Heart right ventricle (tissue), 16 donors: ENCODE measurements at regions not wholly inside any gene's neighbourhood (a gene's known extent, or its start where the extent isn't known, plus 50 kb on each side); places are given as distances from the start of the nearest gene placed in this dataset.
A peak's percentile ranks its signal among the peaks of the same experiment; 100 is the strongest.
"Not testable (repeated sequence)": the region's sequence is repeated elsewhere in the genome, so short reads cannot be mapped to it uniquely, and the experiment has no call there.

ENCODE experiments used
- ATAC-seq, 8 donors: fragments of 200-7000 bp; cut with Tn5 transposase; one replicate each; pipeline ENCODE4 v1.9.1; 2020; ENCODE audit warnings: mild to moderate bottlenecking in 8 of 8, moderate library complexity in 8 of 8, moderate number of reproducible peaks in 1 of 8
- DNase-seq, 2 donors: peaks; one replicate each; pipeline ENCODE4 v3.0.0-alpha.2; 2020
- H3K27ac ChIP-seq, 10 donors: fragments of 200-600 bp; sonication (generic) in 2 of 10; one replicate each; pipeline versions ENCODE4 v1.5.0 to v1.8.0; 2020 to 2022; ENCODE audit warnings: mild to moderate bottlenecking in 3 of 10
- H3K27me3 ChIP-seq, 7 donors: fragments of 200-600 bp; one replicate each; pipeline ENCODE4 v1.8.0; 2021 to 2022; ENCODE audit warnings: mild to moderate bottlenecking in 2 of 7
- H3K36me3 ChIP-seq, 9 donors: fragments of 200-600 bp; sonication (generic) in 1 of 9; one replicate each; pipeline versions ENCODE4 v1.5.0 to v1.8.0; 2020 to 2022; ENCODE audit warnings: mild to moderate bottlenecking in 2 of 9
- H3K4me1 ChIP-seq, 9 donors: fragments of 200-600 bp; sonication (generic) in 1 of 9; one replicate each; pipeline versions ENCODE4 v1.5.0 to v1.8.0; 2020 to 2022; ENCODE audit warnings: mild to moderate bottlenecking in 4 of 9
- H3K4me3 ChIP-seq, 10 donors: fragments of 200-600 bp; sonication (generic) in 2 of 10; one replicate each; pipeline versions ENCODE4 v1.5.0 to v1.8.0; 2020 to 2022; ENCODE audit warnings: mild to moderate bottlenecking in 7 of 10, moderate library complexity in 2 of 10
- H3K9me3 ChIP-seq, 11 donors: fragments of 200-600 bp in 10 of 11; sonication (generic) in 2 of 11; one replicate each; pipeline versions ENCODE4 v1.5.0 to v1.8.0; 2013 to 2022; ENCODE audit warnings: mild to moderate bottlenecking in 2 of 11, control low read depth in 1 of 11, moderate library complexity in 1 of 11
- WGBS, 2 donors: extraction: QIAGEN DNeasy Blood & Tissue Kit; methylation state at CpG; one replicate each; pipeline ENCODE4 v1.1.7; 2013; ENCODE audit warnings: inconsistent platforms in 1 of 2; 5-methylcytosine and 5-hydroxymethylcytosine counted together
- intact Hi-C, 10 donors: fragments of 100-400 bp; cut with DNase I; formaldehyde crosslinking; loops; one replicate each; pipeline versions ENCODE4 v1.11.1 to v1.14.2; 2022
- TF ChIP-seq, protein P1 (sequence below), 9 donors: fragments of 200-600 bp; sonication (generic) in 2 of 9; IDR thresholded peaks; one replicate each; pipeline versions ENCODE4 v1.5.0 to v1.8.0; 2021 to 2022; ENCODE audit warnings: antibody characterized with exemption in 9 of 9, mild to moderate bottlenecking in 5 of 9, moderate library complexity in 1 of 9
- donor health status: Arrhythmogenic right ventricular cardiomyopathy.
- donor health status: ischemic (EF 13 %, LVEDD 7.1; RV severe dilation, severe dysfunction).
- donor health status: healthy with polysubstance abuse.
- donor health status: DM: no; HTN: yes; CAD: no.
- donor health status: DM: no; HTN: no; CAD: no.
- donor health status: ischemic (EF 25% LVEDD 6.9; RV normal size, moderate dysfunction).
- donor health status: ischemic (EF 25% LVEDD 5.7; RV mildly dilated, moderate dysfunction).
- donor health status: healthy.
- donor health status: DM: yes; HTN: yes; CAD: no.
- donor health status: Ischemic cardiomyopathy.
- donor health status: ischemic (EF 35%, LVEDD 5.7; RV mildly dilated, moderate dysfunction).
- donor health status: nonischemic (EF 11% LVEDD 7.7; RV severe dilation, severe dysfunction).
- donor health status: DM: yes; HTN: yes; CAD: no.
- donor health status: PGD.
- donor health status: ischemic (EF 29% LVEDD 5.4; RV normal size, mild dysfunction).
- donor health status: nonischemic (EF 23%, LVEDD 6.1; RV moderate dilation, normal function).

DNA sequence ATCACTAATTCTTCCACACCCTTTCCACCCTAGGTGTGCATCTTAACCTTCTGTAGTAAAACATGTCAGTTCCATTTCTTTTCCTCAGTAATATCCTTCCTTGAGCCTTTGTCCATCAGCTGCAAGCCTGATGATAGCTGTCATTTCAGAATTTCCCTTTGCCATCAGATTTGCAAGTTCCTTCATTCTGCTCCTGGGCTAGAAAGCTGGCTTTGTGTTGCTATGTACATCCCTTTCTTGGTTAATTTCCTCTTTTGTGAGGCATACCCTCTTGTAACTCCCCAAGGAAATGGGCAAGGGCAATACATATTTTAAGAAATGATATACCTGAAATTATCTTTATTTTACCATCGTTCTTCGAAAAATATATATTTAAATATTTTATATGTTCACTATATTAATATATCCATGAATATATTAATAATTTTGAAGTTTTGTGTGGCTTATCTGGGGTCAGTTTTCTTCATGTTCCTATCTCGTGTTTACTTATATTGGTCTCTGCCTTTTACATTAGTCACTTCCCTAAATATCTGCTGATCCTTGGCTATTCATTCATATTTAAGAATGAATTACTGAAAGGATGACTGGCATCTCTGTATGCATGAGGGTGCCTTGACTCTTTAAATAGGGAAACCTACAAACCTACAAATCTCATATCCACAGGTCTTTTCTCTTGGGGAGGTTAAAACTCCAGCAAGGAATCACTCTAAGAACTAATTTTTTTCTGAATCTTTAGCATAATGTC, 143.8 kb downstream of the ZNF22 start:
- Histone ChIP-seq H3K27me3 (no peaks in the 10 kb centered on the region), H3K9me3 (no peaks in the 10 kb centered on the region), H3K4me1 (no peaks in the 10 kb centered on the region), H3K4me3 (no peak overlapping the region), H3K36me3 (no peaks in the 10 kb centered on the region), H3K27ac (no peak overlapping the region)
- 81 to 85% methylated on average over 3 of the region's 3 CpGs for WGBS, 2 donors
- TF ChIP-seq, protein P1, sequence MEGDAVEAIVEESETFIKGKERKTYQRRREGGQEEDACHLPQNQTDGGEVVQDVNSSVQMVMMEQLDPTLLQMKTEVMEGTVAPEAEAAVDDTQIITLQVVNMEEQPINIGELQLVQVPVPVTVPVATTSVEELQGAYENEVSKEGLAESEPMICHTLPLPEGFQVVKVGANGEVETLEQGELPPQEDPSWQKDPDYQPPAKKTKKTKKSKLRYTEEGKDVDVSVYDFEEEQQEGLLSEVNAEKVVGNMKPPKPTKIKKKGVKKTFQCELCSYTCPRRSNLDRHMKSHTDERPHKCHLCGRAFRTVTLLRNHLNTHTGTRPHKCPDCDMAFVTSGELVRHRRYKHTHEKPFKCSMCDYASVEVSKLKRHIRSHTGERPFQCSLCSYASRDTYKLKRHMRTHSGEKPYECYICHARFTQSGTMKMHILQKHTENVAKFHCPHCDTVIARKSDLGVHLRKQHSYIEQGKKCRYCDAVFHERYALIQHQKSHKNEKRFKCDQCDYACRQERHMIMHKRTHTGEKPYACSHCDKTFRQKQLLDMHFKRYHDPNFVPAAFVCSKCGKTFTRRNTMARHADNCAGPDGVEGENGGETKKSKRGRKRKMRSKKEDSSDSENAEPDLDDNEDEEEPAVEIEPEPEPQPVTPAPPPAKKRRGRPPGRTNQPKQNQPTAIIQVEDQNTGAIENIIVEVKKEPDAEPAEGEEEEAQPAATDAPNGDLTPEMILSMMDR (IDR thresholded peaks at IDR 0.05): no peak
- intact Hi-C loops: no loop called here
- ATAC-seq (no peak), DNase-seq (no peak)

DNA sequence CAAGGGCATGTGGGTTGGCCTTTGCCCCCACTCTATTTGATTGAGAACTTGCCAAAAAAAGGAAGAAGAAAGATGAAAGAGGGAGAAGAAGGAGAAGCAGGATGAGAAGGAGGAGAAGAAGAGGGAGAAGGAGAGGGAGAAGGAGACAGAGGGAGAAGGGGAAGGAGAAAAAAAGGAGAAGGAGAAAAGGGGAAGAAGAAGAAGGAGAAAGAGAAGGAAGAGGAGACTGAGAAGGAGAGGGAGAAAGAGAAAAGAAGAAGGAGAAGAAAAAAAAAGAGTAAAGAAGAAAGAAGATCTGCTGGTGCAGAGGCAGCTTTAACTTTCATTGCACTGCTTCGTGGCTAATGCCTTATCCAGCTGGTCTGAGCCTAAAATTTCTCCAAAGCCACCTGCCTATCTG, 144.4 kb downstream of the ZNF22 start:
- H3K9me3 ChIP-seq, ATAC-seq, H3K4me3 ChIP-seq, H3K36me3 ChIP-seq, DNase-seq, intact Hi-C loops, H3K4me1 ChIP-seq, H3K27me3 ChIP-seq, H3K27ac ChIP-seq: not testable (repeated sequence)
- WGBS, 2 donors: 67 to 69% methylated on average over 1 of the region's 1 CpG

DNA sequence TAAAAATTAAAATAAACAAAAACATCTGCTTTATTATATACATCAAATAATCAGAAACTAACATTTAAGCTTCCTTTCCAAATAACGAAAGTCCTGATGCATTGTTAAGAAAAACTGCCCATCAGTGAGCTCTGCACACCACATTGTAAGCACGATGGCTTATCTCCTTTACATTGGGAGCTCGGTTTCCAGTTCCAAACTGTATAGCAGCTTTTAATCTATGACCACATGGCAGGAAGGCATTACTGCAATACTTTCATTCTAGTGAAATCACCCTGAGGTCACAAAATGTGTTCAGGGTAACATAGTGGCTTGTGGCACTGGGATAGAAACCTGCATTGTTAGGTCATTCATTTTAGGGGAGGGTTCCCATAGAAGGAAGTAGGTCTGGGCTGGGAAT, 146.3 kb downstream of the ZNF22 start:
- no peak overlapping the region for H3K27ac ChIP-seq
- WGBS, 2 donors: 47 to 56% methylated on average over 3 of the region's 3 CpGs
- no peaks in the 10 kb centered on the region for H3K36me3 ChIP-seq
- H3K27me3 ChIP-seq: no peaks in the 10 kb centered on the region
- no peak overlapping the region for H3K4me3 ChIP-seq
- DNase-seq (no peak), ATAC-seq (no peak)
- intact Hi-C loops: no loop called here
- no peaks in the 10 kb centered on the region for H3K9me3 ChIP-seq
- TF ChIP-seq, protein P1 (IDR thresholded peaks at IDR 0.05): no peak
- H3K4me1 ChIP-seq: no peaks in the 10 kb centered on the region

DNA sequence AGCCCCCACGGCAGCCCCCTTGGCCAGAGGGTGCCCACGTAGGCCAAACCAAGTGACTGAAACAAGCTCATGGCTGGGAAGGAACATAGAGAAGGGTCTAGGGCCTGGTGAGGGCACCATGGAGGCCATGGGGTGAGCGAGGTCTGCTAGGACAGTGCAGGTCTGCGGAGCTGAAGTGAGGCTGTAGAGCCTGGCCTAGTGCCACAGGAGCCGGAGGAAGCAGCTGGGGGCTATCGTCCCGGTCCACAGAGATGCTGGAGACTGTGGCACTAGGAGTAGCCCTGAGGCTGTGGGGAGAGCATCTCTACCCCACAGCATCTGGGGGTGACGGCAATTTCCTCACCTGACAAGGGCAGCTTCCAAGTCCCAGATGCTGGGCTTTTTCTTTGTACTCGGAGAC, 150.3 kb downstream of the ZNF22 start:
- WGBS, 2 donors: 87 to 93% methylated on average over 9 of the region's 9 CpGs
- no peaks in the 10 kb centered on the region for H3K9me3 ChIP-seq
- intact Hi-C loops: no loop called here
- peaks cover 0 to 4% (median 0%) of the 10 kb centered on the region in 7 donors for H3K27me3 ChIP-seq
- H3K27ac ChIP-seq: no peak overlapping the region
- no peaks in the 10 kb centered on the region for H3K36me3 ChIP-seq
- TF ChIP-seq, protein P1 (IDR thresholded peaks at IDR 0.05): no peak
- DNase-seq (no peak), ATAC-seq (no peak)
- no peaks in the 10 kb centered on the region for H3K4me1 ChIP-seq
- H3K4me3 ChIP-seq: no peak overlapping the region

DNA sequence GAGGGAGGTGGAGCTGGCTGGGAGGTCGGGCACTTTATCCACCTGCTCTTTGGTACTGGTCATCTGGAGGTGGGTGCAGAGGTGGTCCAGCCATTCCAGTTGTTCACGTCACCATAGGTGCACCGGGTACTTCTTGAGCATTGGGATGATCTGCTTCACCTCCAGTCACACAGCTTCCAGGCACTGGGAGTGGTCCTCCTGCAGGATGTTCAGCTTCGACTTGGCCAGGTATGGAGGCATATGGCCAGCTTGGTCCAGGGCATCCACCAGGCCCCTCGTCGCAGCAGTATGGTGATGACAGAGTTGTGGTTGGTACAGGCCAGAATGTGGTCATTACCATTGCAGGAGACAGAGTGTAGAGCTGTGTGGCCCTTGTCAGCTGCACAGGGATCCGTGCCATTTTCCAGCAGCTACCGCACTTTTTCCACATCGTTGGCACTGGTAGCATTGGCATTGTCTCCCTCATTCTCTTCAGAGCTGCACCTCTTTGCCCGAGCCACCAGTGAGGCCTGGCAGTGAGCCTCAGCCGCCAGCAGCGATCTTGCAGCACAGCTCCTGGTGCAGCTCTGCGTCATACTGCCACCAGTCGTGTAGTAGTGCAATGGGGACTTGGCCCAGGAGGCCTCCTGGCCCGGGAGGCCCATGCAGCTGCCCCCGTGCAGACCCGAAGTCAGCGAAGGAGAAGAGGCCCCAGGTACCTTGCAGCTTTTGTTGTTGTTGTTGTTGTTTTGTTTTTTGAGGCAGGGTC, 150.9 kb downstream of the ZNF22 start:
- TF ChIP-seq, protein P1 (IDR thresholded peaks at IDR 0.05): no peak
- no peak overlapping the region for H3K27ac ChIP-seq
- DNase-seq (no peak), ATAC-seq (peak in 1 of 8 donors; percentile 61)
- intact Hi-C loops: no loop called here
- no peaks in the 10 kb centered on the region for H3K36me3 ChIP-seq
- no peaks in the 10 kb centered on the region for H3K4me1 ChIP-seq
- H3K9me3 ChIP-seq: no peaks in the 10 kb centered on the region
- H3K4me3 ChIP-seq: no peak overlapping the region
- WGBS, 2 donors: 93 to 94% methylated on average over 18 of the region's 18 CpGs
- peaks cover 0 to 4% (median 0%) of the 10 kb centered on the region in 7 donors for H3K27me3 ChIP-seq
